ENCODE measurements at regions not wholly inside any gene's neighbourhood (a gene's known extent, or its start where the extent isn't known, plus 50 kb on each side); places are given as distances from the start of the nearest gene placed in this dataset.
"Not testable (repeated sequence)": the region's sequence is repeated elsewhere in the genome, so short reads cannot be mapped to it uniquely, and the experiment has no call there.

GRCh38 chr7:6882321-6882721 is 56.2 kb upstream of the CCZ1B start:
- intact Hi-C loops (cut with DNase I; ENCODE audit: low total_unique reads); H3K27ac ChIP-seq; H3K27me3 ChIP-seq; H3K36me3 ChIP-seq; H3K4me3 ChIP-seq; DNase-seq; H3K4me1 ChIP-seq; H3K9me3 ChIP-seq: not testable (repeated sequence)

DNA sequence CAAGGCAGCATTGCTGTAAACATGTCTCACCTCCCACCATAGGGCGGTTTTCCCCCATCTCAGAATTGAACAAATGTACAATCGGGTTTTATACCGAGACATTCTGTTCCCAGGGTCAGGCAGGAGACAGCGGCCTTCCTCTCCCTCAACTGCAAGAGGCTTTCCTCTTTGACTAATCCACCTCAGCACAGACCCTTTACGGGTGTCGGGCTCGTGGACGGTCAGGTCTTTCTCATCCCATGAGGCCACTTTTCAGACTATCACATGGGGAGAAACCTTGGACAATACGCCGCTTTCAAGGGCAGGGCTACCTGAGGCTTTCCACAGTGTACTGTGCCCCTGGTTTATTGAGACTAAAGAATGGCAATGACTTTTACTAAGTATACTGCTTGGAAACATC is 57.7 kb upstream of the CCZ1B start:
- H3K36me3 ChIP-seq; DNase-seq; H3K9me3 ChIP-seq; H3K4me1 ChIP-seq; intact Hi-C loops (cut with DNase I; ENCODE audit: low total_unique reads); H3K27me3 ChIP-seq; H3K27ac ChIP-seq; H3K4me3 ChIP-seq: not testable (repeated sequence)

- intact Hi-C loops (cut with DNase I; ENCODE audit: low total_unique reads) = no loop called here
- H3K4me1 ChIP-seq = no peaks in the 10 kb centered on the region
- no peak for DNase-seq
- no peaks in the 10 kb centered on the region for H3K27me3 ChIP-seq
- H3K27ac ChIP-seq = no peak overlapping the region
- TF ChIP-seq POLR2A (IDR thresholded peaks at IDR 0.05) = no peak
- TF ChIP-seq, protein P1, sequence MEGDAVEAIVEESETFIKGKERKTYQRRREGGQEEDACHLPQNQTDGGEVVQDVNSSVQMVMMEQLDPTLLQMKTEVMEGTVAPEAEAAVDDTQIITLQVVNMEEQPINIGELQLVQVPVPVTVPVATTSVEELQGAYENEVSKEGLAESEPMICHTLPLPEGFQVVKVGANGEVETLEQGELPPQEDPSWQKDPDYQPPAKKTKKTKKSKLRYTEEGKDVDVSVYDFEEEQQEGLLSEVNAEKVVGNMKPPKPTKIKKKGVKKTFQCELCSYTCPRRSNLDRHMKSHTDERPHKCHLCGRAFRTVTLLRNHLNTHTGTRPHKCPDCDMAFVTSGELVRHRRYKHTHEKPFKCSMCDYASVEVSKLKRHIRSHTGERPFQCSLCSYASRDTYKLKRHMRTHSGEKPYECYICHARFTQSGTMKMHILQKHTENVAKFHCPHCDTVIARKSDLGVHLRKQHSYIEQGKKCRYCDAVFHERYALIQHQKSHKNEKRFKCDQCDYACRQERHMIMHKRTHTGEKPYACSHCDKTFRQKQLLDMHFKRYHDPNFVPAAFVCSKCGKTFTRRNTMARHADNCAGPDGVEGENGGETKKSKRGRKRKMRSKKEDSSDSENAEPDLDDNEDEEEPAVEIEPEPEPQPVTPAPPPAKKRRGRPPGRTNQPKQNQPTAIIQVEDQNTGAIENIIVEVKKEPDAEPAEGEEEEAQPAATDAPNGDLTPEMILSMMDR (IDR thresholded peaks at IDR 0.05) = no peak
- no peaks in the 10 kb centered on the region for H3K9me3 ChIP-seq
- no peaks in the 10 kb centered on the region for H3K36me3 ChIP-seq
- H3K4me3 ChIP-seq = no peak overlapping the region
Observed at GRCh38 chr7:6886198-6886597, 60.1 kb upstream of the CCZ1B start.

GRCh38 chr7:6888267-6889045 is 62.4 kb upstream of the CCZ1B start:
- H3K27me3 ChIP-seq; H3K27ac ChIP-seq; H3K36me3 ChIP-seq; DNase-seq; H3K4me1 ChIP-seq; H3K9me3 ChIP-seq; H3K4me3 ChIP-seq; intact Hi-C loops (cut with DNase I; ENCODE audit: low total_unique reads): not testable (repeated sequence)

DNA sequence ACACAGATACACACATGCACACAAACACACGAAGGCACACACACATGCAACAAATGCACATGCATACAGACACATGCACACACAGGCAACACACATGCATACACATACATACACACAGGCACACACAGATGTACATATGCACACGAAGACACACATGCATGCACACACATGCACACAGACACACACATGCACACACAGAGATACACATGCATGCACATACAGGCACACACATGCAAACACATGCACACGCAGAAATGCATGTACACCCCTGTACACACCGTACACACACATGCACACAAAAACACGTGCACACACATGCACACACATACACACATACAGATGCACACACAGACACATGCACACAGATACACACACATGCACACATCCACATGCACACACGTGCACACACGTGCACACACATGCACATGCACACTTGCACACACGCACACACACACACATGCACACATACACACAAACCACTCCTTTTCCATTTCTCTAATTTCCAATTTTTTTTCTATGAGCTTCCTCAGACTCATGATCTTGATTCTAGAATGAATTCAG is 63.3 kb upstream of the CCZ1B start:
- no peak overlapping the region for H3K4me3 ChIP-seq
- H3K36me3 ChIP-seq = no peaks in the 10 kb centered on the region
- DNase-seq = no peak
- intact Hi-C loops (cut with DNase I; ENCODE audit: low total_unique reads) = no loop called here
- no peak overlapping the region for H3K27ac ChIP-seq
- no peaks in the 10 kb centered on the region for H3K9me3 ChIP-seq
- TF ChIP-seq, protein P1 (IDR thresholded peaks at IDR 0.05) = no peak
- no peak for TF ChIP-seq POLR2A (IDR thresholded peaks at IDR 0.05)
- H3K4me1 ChIP-seq = no peaks in the 10 kb centered on the region
- H3K27me3 ChIP-seq = no peaks in the 10 kb centered on the region

DNA sequence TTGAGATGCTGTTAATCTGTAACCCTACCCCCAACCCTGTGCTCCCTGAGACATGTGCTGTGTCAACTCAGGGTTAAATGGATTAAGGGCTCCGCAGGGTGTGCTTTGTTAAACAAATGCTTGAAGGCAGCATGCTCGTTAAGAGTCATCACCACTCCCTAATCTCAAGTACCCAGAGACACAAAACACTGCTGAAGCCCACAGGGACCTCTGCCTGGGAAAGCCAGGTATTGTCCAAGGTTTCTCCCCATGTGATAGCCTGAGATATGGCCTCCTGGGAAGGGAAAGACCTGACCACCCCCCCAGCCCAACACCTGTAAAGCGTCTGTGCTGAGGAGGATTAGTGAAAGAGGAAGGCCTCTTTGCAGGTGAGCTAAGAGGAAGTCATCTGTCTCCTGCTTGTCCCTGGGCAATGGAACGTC is 76.0 kb upstream of the CCZ1B start:
- H3K36me3 ChIP-seq; H3K4me3 ChIP-seq; H3K27me3 ChIP-seq; intact Hi-C loops (cut with DNase I; ENCODE audit: low total_unique reads); DNase-seq; H3K27ac ChIP-seq; H3K4me1 ChIP-seq; H3K9me3 ChIP-seq: not testable (repeated sequence)

DNA sequence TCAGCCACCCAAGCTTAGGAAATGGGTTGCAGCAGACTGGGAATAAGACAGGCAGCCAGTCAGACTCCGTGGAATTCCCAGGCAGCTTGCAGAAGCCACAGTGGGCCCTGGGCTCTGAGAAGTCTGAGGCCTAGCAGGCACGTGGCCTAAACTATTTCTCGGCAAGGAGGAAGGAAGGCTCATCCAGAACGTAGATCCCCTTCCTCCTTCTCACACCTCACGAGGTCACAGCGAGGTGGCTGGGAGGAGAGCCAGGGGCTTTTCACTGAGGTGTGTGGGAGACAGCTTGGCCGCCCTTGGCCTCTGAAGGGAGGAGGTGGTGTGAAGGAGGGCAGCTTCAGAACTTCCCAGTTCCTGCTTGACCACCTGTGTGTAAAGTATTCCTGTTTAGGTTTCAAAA is 77.2 kb upstream of the CCZ1B start:
- intact Hi-C loops (cut with DNase I; ENCODE audit: low total_unique reads); H3K36me3 ChIP-seq; DNase-seq; H3K27ac ChIP-seq; H3K4me1 ChIP-seq; H3K9me3 ChIP-seq; H3K4me3 ChIP-seq; H3K27me3 ChIP-seq: not testable (repeated sequence)

DNA sequence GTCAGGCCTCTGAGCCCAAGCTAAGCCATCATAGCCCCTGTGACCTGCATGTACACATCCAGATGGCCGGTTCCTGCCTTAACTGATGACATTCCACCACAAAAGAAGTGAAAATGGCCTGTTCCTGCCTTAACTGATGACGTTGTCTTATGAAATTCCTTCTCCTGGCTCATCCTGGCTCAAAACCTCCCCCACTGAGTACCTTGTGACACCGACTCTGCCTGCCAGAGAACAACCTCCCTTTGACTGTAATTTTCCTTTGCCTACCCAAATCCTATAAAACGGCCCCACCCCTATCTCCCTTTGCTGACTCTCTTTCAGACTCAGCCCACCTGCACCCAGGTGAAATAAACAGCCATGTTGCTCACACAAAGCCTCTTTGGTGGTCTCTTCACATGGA is 77.7 kb upstream of the CCZ1B start:
- DNase-seq; intact Hi-C loops (cut with DNase I; ENCODE audit: low total_unique reads): not testable (repeated sequence)

More for the DNA sequence above, 77.7 kb upstream of the CCZ1B start:
- H3K4me1 ChIP-seq, H3K27ac ChIP-seq, H3K4me3 ChIP-seq, H3K9me3 ChIP-seq, H3K27me3 ChIP-seq, H3K36me3 ChIP-seq: not testable (repeated sequence)
